NCI-H2227 (cell line): ENCODE measurements at regions not wholly inside any gene's neighbourhood (a gene's known extent, or its start where the extent isn't known, plus 50 kb on each side); places are given as distances from the start of the nearest gene placed in this dataset.
"Not testable (repeated sequence)": the region's sequence is repeated elsewhere in the genome, so short reads cannot be mapped to it uniquely, and the experiment has no call there.

Experiments
- DNase-seq: peaks from one replicate; lab custom pipeline; 2025; ENCODE audit not compliant: unreplicated experiment; lab: John Stamatoyannopoulos, UW

- DNase-seq, result no peak
These were observed 179.2 kb upstream of the PROK2 start for GRCh38 chr3:71964170-71964569.

GRCh38 chr3:71962561-71963240 is 177.8 kb upstream of the PROK2 start:
- peak; percentile 53 for DNase-seq

GRCh38 chr3:71961891-71962290 is 176.9 kb upstream of the PROK2 start:
- no peak for DNase-seq

GRCh38 chr3:71961378-71961777 is 176.4 kb upstream of the PROK2 start:
- no peak for DNase-seq

GRCh38 chr3:71958533-71958932 is 173.6 kb upstream of the PROK2 start:
- no peak for DNase-seq

GRCh38 chr3:71956716-71957115 is 171.8 kb upstream of the PROK2 start:
- DNase-seq, result no peak

GRCh38 chr3:71956069-71956340 is 171.1 kb upstream of the PROK2 start:
- no peak for DNase-seq

- peak; percentile 84 for DNase-seq
These were observed 170.5 kb upstream of the PROK2 start for GRCh38 chr3:71955240-71956068.

- DNase-seq, result no peak
These were observed 166.9 kb upstream of the PROK2 start for GRCh38 chr3:71951842-71952241.

GRCh38 chr3:71951361-71951760 is 166.4 kb upstream of the PROK2 start:
- no peak for DNase-seq

GRCh38 chr3:71949442-71949841 is 164.5 kb upstream of the PROK2 start:
- no peak for DNase-seq

- no peak for DNase-seq
These were observed 159.6 kb upstream of the PROK2 start for GRCh38 chr3:71944482-71945065.

- no peak for DNase-seq
These were observed 157.7 kb upstream of the PROK2 start for GRCh38 chr3:71942432-71943187.

GRCh38 chr3:71940486-71940885 is 155.5 kb upstream of the PROK2 start:
- DNase-seq, result no peak

GRCh38 chr3:71938081-71938480 is 153.1 kb upstream of the PROK2 start:
- not testable (repeated sequence) for DNase-seq

GRCh38 chr3:71936681-71937080 is 151.7 kb upstream of the PROK2 start:
- no peak for DNase-seq

GRCh38 chr3:71934520-71935270 is 149.7 kb upstream of the PROK2 start:
- no peak for DNase-seq

GRCh38 chr3:71931922-71932321 is 147.0 kb upstream of the PROK2 start:
- DNase-seq, result no peak

GRCh38 chr3:71930056-71930991 is 145.4 kb upstream of the PROK2 start:
- no peak for DNase-seq

- DNase-seq, result no peak
These were observed 143.3 kb upstream of the PROK2 start for GRCh38 chr3:71928212-71928611.
